ENCODE measurements at regions not wholly inside any gene's neighbourhood (a gene's known extent, or its start where the extent isn't known, plus 50 kb on each side); places are given as distances from the start of the nearest gene placed in this dataset.
A peak's percentile ranks its signal among the peaks of the same experiment; 100 is the strongest.

DNA sequence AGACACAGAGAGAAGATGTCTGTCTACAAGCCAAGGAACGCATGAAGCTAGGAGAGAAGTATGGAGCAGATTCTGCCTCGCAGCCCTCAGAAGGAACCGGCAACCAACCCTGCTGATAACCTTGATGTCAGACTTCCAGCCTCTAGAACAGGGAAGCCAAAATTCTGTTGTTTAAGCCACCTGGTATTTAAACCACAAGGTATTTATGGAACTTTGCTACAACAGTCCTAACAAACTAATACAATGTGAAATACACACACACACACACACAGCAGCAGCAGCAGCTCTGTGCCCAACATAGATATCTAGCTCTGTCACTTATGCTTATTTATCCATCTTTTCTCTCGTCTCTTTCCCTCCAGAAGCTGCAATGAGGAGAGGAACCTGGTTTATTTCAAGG, 400.0 kb downstream of the ETS1 start:
- no peak for DNase-seq

DNA sequence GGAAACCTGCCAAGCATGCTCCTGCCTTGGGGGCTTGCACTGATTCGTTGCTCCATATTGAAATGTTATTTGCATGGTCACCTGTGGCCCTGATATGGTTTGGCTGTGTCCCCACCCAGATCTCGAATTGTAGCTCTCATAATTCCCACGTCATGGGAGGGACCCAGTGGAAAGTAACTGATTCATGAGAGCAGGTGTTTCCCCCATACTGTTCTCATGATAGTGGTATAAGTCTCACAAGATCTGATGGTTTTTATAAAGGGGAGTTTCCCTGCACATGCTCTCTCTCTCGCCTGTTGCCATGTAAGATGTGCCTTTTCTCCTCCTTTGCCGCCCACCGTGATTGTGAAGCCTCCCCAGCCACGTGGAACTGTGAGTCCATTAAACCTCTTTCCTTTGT, 402.4 kb downstream of the ETS1 start:
- DNase-seq: no peak

DNA sequence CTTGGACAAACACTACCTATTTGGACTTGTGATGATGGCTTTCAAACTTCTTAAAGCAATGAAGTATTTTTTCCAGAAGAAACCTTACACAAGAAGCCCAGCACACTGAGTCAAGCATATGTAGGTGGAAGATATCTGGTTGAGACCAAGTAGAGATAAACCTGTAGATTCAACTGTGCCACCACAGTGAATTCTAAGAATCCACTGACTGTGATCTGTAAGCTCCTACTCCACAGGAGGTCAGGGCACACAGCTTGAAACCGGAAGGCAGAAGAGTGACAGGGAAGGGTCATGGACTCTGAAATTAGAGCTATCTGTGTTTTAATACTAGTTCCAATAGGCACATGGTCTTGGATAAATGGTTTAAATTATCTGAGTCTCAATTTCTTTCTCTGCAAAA, 404.5 kb downstream of the ETS1 start:
- no peak for DNase-seq

DNA sequence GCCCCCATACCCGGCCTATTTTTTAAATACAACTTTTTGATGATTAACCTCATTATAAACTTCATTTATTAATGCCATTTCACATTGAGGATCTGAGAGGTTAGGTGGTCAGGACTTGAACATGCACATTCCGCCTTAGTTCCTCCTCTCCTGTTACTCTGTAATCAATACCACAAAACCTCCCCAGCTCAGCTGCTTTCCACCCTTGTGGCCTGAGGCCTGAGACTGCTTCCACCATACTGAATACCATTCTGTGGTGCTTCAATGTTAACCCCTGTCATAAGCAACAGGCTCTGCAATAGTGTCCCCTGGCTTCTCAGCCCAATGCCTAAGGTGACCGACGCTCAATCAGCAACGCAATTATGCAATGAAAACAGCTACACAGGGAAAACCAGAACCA, 405.4 kb downstream of the ETS1 start:
- DNase-seq: no peak

DNA sequence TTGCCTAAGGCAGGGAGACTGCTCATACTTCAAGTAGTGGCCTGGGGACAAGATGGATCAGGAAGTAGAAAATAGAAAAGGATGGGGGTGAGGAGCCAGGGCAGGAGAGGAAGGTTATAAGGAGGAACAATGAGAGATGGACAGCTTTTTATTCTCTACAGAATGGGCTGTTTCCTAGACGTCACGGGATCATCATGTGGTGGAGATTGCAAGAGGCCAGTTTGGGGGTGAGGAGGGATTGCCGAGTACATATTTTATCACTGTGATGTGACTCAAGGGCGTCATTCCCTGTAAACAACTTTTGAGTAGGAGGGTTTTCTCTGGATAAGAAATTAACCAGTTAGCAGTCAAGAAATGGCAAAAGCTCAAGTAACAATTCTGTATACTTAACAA, 406.3 kb downstream of the ETS1 start:
- no peak for DNase-seq

DNA sequence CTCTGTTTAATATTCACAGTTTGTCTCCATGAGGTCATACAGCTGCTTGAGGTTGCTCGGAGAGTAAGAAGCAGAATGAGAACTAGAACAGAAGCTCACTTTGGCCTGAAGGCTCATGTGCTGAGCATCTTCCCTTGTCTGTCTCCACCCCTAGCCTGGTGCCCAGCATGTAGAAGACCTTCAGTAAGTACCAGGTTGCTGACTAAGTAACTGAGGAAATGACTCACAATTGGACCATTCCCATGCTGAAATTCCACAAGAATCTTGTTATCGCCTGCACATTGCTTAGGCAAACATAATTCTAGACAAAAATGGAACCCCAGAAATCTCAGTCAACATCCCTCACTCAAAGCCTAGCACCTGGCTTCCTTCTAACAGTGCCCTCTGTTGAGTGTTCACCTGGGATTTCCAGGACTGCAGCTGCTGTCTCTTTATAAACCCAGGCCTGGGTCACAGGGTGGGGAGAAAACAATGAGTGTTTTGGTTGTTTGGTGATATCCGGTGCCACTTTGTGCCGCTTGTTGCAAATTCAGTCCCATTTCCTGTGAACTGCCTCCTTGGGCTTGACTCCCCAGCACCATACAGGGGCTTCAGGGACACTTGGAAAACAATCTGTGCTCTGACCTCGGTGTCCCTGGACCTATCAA, 406.8 kb downstream of the ETS1 start:
- no peak for DNase-seq

DNA sequence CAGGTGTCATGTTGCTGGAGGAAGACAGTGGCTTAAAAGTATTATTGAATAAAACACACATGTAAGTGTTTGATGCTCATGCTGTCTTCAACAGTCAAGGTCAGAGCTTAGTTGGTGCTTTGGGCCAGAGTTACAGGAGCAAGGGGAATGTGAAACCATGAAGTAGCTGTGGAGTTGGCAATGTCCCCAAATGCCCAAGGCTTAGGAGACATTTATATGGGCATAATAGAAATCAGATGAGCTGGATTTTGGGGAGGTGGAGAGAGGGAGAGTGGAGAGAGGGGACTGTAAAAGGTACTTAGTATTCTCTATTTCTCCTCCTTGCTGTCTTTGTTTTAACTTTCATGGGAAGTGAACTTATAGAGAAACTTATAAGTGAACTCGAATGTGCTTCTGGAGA, 407.8 kb downstream of the ETS1 start:
- DNase-seq: no peak

DNA sequence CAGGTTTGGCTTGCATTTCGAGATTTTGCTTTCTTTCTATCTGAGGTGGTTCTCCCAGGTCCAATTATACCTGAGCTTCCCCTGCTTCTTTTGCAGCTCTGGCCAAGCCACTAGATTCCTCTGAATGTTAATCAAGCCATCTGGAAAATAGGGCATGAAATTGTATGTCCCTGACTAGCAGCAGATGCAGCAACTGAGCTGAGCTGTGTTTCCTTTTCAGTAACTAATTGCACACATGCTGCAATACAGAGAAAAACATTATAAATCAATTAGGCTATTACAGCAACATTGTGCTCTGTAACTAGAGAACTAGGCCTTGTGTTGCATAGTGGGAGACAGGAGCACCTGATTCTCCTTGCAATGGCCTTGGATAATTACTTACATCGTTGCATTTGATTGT, 408.3 kb downstream of the ETS1 start:
- DNase-seq: no peak

DNA sequence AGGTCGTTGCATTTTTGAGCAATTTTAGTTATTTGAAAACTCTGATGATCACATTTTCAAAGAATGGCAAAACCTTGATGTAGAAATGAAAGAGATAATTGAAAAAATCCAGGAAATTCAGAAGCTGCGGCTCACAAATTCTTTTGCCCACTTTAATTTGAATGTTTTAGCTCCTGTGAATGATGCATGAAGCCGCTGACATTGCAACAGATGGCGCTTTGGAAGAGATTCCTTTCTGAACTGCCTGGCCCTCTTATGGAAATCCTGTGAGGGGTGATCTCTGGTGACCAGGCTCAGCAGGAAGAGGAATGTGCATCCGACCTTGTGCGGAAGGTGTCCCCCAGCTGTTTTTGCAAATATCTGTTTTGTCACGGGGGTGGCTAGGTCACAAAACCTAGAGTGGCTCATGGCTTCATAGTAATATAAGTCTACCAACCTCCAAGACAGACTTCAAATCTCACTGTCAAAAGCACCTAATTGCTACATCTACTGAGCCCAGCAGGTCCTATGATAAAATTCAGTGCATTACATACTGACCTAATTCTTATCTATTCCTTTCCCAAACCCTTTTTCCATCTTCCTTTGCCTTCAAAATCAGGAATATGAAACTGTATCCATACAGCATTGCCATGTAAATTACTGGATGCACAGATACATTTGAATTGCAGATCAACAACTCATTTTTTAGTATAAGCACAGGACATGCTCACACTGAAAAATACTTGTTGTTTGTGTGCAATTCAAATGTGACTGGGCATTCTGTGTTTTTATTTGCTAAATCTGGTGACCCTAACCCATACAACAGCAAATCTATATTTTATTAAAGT, 412.7 kb downstream of the ETS1 start:
- DNase-seq: no peak

DNA sequence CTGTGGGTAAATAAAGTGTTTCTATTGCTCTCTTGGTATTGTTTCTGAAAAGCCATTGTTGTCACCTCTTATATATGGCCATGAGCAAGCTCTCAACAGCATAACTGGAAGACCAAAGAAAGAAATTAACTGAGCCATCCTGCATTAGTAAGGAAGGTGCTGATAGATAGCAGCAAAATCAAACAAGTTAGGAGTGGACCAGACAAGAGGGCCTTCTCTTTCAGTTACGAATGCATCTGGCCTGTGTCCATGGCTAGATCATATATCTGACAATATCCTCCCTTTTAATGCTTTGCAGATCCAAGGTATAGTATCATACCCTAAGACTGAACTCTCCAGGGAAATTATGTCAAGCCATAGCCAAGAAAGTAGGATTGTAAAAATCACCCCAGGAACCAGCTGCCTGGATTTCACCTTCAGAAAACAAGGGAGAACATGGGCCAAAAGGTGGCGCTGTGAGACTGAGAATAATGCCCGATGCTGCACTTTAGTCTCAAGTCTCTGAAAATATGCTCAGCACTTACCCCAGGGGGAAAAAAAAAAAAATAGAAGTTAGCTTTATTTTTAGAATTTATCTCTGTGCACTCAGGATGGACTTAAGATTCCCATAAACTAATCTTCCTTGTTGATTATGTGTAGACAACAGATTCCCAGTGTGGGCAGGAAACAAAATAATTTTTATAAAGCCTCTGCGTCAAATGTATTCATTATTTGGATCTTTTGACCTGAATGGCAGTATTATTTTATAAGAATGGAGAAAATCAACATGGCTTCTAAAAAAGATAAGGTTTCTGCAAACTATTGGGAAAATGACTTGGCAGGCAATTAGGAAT, 415.1 kb downstream of the ETS1 start:
- peak; percentile 87 for DNase-seq

DNA sequence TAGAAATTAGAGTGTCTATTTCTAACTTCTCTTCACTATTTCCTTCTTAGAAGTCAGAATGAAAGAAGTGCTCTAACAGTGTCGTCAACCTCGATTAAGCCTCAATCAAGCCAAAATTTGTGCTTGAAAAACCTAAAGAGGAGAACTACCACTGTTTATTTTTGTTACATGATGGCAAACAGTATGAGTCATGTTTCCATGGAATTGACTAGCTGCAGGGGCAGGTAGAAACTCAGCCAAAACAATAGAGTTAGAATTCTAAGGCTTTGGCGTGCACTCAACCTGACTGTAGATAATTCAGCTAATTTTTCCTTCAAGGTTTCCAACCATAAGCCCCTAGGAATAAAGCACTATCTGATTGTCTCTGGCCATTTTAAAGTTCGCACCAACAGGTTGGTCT, 415.9 kb downstream of the ETS1 start:
- no peak for DNase-seq

DNA sequence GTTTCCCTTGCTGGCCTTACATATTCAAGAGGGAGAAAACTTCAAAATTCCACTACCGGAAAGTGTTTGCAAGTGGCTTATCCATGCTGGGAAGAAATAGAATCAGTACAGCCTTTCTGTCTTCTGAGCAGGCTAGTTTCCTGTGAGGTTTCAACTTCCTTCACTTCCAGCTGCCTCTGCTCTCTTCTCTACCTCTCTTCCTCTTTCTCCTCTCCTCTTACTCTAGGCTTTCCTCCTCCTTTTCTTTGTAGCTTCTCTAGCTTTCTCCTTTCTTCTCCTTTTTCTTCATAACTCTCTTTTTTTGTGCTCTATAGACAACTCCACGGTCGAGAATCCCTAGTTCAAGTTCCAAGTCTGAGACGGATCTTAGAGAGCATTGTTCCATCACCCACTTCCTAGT, 421.8 kb downstream of the ETS1 start:
- DNase-seq: no peak

DNA sequence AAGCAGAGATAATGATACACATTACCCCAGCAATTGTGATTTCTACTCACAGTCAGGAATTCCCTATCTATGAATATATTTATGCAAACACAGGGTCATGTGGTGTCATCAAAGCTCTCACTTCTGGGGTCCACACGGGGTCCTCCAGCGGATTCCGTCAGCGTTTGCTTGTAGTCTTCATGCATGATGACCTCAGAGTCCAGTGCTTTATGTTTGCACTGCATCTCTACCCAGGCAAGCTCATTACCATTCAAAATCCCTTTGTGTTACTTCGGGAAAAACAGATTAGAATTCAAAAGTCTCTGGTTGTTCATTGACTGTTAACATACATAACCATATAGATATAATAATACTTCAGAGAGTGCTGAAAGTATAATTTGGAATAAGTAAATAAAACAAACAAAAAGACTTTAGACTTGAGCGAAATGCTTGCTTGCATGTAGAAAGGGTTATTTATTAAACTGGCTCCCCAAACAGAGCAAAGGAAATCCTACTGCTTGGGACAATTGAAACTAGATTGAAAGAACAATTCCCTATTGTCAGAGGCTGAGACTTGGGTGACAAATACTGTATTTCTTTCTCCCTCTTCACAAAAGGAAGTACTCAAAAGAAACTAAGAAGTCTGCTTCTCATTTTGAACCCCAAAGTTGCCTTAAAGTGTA, 423.1 kb downstream of the ETS1 start:
- DNase-seq: no peak

DNA sequence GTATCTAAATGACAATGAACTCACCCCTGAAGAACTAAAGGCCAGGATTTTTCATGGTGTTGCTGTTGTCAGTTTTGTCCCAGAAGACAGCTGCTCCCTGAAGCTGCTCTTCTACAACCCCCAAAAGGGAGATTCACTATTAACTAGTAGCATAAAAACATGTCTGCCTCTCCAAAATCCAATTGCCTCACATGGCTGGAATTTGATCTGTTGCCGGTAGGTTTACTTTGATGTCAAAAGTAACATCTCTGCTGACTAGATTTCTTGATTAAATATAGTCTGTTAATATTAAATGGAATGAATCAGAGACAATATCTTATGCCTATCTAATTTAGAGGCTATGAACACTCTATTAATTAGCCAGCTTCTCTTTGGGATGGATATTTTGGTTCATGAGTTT, 425.4 kb downstream of the ETS1 start:
- no peak for DNase-seq

DNA sequence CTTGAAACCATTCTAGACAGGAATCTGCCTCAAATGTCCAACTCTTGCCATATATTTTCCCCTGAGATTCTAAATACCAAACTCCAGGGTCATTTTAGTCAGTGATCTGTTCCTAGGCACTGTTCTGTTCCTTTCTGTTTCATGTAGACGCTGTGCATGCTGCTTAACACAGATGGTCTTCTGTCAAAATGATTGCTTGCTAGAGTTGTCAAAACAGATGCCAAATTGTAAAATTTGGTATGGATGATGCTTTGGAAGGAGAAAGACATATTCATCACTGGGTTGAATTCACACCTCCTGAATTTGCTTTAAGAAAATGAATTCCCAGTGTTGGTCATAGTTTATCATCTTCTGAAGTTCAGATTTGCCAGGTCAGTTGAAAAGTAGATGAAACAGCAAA, 425.9 kb downstream of the ETS1 start:
- DNase-seq: no peak

DNA sequence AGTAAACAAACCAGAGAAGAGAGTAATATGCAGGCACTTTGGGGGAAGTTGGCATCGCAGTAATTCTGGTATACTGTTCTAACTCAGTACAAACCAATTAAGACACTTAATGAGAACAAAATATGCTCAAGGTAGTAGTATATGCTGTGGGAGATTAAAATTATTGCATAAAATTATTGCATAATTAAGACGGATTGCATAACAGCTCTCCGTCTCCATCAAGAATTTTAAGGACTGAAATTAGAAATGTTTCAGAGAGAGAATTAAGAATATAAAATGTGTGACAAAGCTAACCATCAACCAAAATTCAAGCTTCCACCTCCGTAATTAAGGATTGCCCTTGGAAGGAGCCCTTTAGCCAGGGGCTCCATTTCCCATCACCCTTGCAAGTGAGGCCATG, 428.5 kb downstream of the ETS1 start:
- DNase-seq: no peak

DNA sequence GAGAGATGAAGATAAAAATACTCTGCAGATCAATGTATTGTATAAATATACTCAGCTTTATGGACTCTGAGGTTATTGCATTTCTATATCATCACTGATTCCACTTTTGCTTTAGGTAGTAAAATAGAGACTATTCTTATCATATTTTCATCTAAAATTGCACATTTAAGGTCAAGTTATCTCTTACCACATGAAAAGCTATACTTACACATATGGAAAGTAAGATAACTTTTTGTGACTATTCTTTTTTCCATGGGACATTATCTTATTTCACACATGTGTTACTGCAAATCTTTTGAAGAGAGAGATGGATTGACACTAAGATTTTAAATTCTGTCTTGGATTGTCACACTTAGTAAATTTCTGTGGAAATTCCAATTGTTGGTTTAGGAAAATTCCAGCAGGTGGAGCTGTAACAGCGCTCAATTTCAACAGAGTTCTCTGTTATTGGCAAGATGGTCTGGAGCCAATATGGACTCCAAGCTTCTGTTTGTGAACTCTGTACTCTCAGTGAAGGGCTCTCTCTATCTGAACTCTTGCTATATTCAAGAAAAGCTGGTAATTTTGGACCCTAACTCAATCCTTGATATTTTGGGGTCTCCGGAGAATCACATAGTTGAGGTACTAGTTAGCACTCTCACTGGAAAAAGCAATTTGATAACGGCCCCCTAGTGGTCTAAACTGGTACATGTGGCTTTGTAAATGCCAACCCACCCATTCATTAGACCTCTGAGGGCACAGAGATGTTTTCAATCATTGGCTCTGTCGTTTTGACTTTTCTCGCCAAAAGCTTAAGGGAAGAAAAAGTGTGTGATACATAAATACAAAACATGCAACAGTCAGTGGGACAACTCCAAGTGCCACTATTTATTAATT, 429.7 kb downstream of the ETS1 start:
- peak; percentile 43 for DNase-seq

DNA sequence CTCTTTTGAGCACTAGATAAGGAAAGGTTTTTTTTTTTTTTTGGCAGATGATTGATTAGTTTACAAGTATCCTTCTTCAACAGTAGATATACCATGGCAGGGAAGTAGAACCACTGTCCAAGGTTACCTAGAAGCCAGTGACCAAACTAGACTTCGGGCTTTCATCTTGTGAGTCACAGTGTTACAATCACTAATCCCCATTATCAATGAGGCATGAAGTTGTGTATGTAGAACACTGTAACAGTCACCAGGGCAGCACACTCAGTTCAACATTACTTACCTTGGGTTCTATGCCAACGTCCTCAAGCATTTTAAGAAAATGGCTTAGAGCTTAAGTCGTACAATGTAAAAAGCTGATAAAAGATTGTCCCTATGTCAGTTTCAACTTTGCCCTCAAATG, 430.9 kb downstream of the ETS1 start:
- no peak for DNase-seq

DNA sequence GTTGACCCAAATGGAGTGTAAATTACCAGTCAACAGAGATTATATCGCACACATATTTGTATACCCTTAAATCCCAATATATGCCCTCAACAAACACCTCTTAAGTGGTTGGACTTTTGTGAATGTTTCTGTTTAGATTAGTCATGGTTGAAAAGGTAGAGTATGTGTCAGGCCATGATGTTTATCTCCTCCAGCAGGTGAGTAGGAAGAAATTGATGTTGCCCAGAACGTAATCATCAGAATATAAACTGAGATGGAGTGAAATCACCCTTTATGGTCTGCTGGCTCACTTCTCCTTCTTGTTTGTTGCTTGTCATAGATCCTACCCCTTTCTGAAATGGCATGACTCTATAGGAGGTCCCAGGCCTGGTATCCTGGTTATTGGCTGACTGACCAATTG, 431.8 kb downstream of the ETS1 start:
- DNase-seq: no peak

DNA sequence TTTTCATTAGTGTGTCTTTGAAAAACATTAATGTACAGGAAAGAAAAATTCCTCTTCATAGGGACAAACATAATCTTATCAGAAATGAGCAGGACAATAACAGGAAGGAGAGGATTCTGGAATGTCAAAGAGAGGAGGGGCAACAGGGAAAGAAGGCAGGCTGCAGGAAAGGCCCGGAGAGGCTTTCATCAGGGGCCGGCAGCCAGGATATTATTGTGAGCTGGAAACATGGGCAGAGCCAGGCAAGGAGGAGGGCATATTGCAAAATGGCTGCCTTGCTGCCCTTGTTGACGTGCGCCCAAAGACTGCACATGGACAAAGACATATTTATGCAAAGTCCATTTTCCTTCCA, 433.7 kb downstream of the ETS1 start:
- no peak for DNase-seq

DNA sequence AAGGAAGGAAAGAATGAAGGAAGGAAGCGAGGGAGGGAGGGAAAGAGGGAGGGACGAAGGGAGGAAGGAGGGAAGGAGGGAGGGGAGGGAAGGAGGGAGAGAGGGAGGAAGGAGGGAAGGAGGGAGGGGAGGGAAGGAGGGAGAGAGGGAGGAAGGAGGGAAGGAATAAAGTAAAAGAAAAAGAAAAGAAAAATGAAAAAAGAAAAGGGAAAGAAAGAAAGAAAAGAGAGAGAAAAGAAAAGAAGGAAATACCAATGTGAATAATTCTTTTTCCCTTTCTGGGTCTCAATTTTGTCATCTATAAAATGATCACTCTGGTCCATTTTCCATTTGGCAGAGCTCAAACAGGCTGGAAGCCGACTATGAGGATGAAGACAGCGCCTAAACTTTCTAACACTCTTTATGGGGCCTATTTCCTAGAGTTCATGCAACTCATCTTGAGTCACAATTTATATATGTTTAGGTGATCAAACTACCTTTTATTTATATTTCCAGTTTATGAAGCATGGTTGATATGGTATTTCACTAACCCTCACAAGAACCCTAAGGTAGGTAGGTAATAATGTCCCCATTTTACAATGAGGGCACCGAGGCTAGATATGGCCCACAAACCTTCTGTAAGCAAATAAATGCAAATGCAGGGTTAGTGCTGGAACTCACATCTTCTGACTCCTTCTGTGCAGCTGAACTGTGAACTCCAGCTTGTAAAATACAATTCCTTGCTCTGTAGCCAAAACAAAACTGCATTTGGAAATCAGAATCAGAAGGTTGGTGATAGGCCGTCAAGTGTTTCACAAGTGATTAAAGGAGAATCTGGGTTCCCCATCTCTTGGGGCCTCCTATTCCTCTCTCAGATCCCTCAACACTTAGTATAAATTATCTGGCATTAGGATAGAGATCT, 434.3 kb downstream of the ETS1 start:
- DNase-seq: no peak
